MM.1S (cell line): ENCODE measurements at regions not wholly inside any gene's neighbourhood (a gene's known extent, or its start where the extent isn't known, plus 50 kb on each side); places are given as distances from the start of the nearest gene placed in this dataset.

ENCODE experiments used
- DNase-seq: peaks from one replicate; pipeline ENCODE4 v3.0.0-alpha.2; 2015
- H2AFZ ChIP-seq: fragments of 300-600 bp; sonication (generic); 2 replicates; pipeline ENCODE4 v1.6.0; 2016; ENCODE audit warnings: antibody characterized with exemption, low read length
- H3F3A ChIP-seq: fragments of 300-600 bp; sonication (generic); 2 replicates; pipeline ENCODE4 v1.6.1; 2016; ENCODE audit warnings: mild to moderate bottlenecking, antibody characterized with exemption, low read length, moderate library complexity, mixed read lengths; ENCODE audit not compliant: insufficient read depth
- H3K27ac ChIP-seq: fragments of 300-600 bp; sonication (generic); 2 replicates; pipeline ENCODE4 v1.5.1; 2016; ENCODE audit warnings: mild to moderate bottlenecking, low read length
- H3K27me3 ChIP-seq: fragments of 300-600 bp; sonication (generic); replicated peaks from 2 replicates; pipeline ENCODE4 v1.6.0; 2016; ENCODE audit warnings: low read length; ENCODE audit not compliant: insufficient read depth
- H3K36me3 ChIP-seq: fragments of 300-600 bp; sonication (generic); replicated peaks from 2 replicates; pipeline ENCODE4 v1.6.1; 2016; ENCODE audit warnings: mild to moderate bottlenecking, low read length, mixed read lengths; ENCODE audit not compliant: insufficient read depth
- H3K4me1 ChIP-seq: fragments of 300-600 bp; sonication (generic); 2 replicates; pipeline ENCODE4 v1.6.1; 2016; ENCODE audit warnings: low read length, mixed read lengths
- H3K4me2 ChIP-seq: fragments of 300-600 bp; sonication (generic); 2 replicates; pipeline ENCODE4 v1.6.0; 2016; ENCODE audit warnings: low read depth, low read length
- H3K4me3 ChIP-seq: fragments of 300-600 bp; sonication (generic); 2 replicates; pipeline ENCODE4 v1.5.1; 2016; ENCODE audit warnings: low read length, mixed read lengths
- H3K79me2 ChIP-seq: fragments of 300-600 bp; sonication (generic); 2 replicates; pipeline ENCODE4 v1.6.1; 2016; ENCODE audit warnings: mixed run types, low read length, mixed read lengths
- H3K9ac ChIP-seq: fragments of 300-600 bp; sonication (generic); 2 replicates; pipeline ENCODE4 v1.6.1; 2016; ENCODE audit warnings: low read length, mixed read lengths
- H3K9me2 ChIP-seq: fragments of 300-600 bp; sonication (generic); replicated peaks from 2 replicates; pipeline ENCODE4 v1.6.1; 2016; ENCODE audit warnings: mild to moderate bottlenecking, low read length, mixed read lengths; ENCODE audit not compliant: insufficient read depth
- H3K9me3 ChIP-seq: fragments of 300-600 bp; sonication (generic); replicated peaks from 2 replicates; pipeline ENCODE4 v1.6.1; 2016; ENCODE audit warnings: mild to moderate bottlenecking, low read length, mixed read lengths; ENCODE audit not compliant: insufficient read depth
- H4K20me1 ChIP-seq: fragments of 300-600 bp; sonication (generic); 2 replicates; pipeline ENCODE4 v1.6.1; 2016; ENCODE audit warnings: mild to moderate bottlenecking, low read length, moderate library complexity, mixed read lengths; ENCODE audit not compliant: insufficient read depth
- EZH2 ChIP-seq: fragments of 300-600 bp; sonication (generic); optimal IDR thresholded peaks from 2 replicates; pipeline ENCODE3; 2017; ENCODE audit warnings: low read depth, mild to moderate bottlenecking, antibody characterized with exemption, low read length, mixed read lengths
- EZH2phosphoT487 ChIP-seq: fragments of 300-600 bp; sonication (generic); IDR thresholded peaks from 2 replicates; pipeline ENCODE4 v1.6.1; 2018; ENCODE audit warnings: antibody characterized with exemption, low read length
- TF ChIP-seq, protein P1 (sequence below): fragments of 300-600 bp; sonication (generic); IDR thresholded peaks from 2 replicates; pipeline ENCODE4 v1.5.1; 2016; ENCODE audit warnings: antibody characterized with exemption, low read length, mixed read lengths

GRCh38 chr4:20302336-20302735 is 50.6 kb downstream of the SLIT2 start:
- Histone ChIP-seq H3K27ac (no peak overlapping the region), H3K4me1 (no peaks in the 10 kb centered on the region), H3K4me3 (no peak overlapping the region), H3K9me3 (no peaks in the 10 kb centered on the region), H3K9ac (no peak overlapping the region), H3K9me2 (no peaks in the 10 kb centered on the region), H3K27me3 (no peaks in the 10 kb centered on the region), H4K20me1 (no peaks in the 10 kb centered on the region), H2AFZ (no peak overlapping the region), H3K36me3 (no peaks in the 10 kb centered on the region), H3F3A (no peaks in the 10 kb centered on the region), H3K79me2 (no peaks in the 10 kb centered on the region), H3K4me2 (no peak overlapping the region)
- DNase-seq = no peak
- no peak for TF ChIP-seq EZH2
- TF ChIP-seq EZH2phosphoT487 = no peak
- TF ChIP-seq, protein P1, sequence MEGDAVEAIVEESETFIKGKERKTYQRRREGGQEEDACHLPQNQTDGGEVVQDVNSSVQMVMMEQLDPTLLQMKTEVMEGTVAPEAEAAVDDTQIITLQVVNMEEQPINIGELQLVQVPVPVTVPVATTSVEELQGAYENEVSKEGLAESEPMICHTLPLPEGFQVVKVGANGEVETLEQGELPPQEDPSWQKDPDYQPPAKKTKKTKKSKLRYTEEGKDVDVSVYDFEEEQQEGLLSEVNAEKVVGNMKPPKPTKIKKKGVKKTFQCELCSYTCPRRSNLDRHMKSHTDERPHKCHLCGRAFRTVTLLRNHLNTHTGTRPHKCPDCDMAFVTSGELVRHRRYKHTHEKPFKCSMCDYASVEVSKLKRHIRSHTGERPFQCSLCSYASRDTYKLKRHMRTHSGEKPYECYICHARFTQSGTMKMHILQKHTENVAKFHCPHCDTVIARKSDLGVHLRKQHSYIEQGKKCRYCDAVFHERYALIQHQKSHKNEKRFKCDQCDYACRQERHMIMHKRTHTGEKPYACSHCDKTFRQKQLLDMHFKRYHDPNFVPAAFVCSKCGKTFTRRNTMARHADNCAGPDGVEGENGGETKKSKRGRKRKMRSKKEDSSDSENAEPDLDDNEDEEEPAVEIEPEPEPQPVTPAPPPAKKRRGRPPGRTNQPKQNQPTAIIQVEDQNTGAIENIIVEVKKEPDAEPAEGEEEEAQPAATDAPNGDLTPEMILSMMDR = no peak

DNA sequence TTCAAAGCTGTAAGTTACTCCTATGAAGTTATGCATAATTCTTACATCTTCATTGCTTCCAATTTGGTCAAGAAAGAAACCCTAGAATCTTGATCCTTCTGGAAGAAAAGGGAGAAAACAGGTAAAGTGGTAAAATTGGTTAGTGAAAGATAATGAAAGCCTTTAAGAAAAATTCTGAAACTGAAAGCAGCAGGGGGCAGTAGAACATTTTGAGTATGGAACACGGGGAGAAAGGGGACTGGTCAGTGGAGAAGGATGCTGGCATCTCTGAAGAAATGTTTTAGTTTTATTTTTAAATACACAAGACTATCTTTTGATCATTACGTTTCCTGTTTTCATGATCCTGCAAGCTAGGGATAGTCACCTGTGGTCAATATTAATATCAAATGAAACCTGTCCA is 54.3 kb downstream of the SLIT2 start:
- no peaks in the 10 kb centered on the region for H3K79me2 ChIP-seq
- no peaks in the 10 kb centered on the region for H3K27me3 ChIP-seq
- peak overlapping the region; percentile 7; the same call in 1 of the 2 replicates for H3K4me2 ChIP-seq
- no peak overlapping the region for H3K4me3 ChIP-seq
- no peaks in the 10 kb centered on the region for H4K20me1 ChIP-seq
- H3K9me2 ChIP-seq = no peaks in the 10 kb centered on the region
- no peaks in the 10 kb centered on the region for H3F3A ChIP-seq
- no peak overlapping the region for H3K27ac ChIP-seq
- H2AFZ ChIP-seq = no peak overlapping the region
- no peaks in the 10 kb centered on the region for H3K9me3 ChIP-seq
- TF ChIP-seq, protein P1 = peak; percentile 47
- TF ChIP-seq EZH2 (no peak), EZH2phosphoT487 (no peak)
- no peaks in the 10 kb centered on the region for H3K4me1 ChIP-seq
- no peaks in the 10 kb centered on the region for H3K36me3 ChIP-seq
- H3K9ac ChIP-seq = no peak overlapping the region
- DNase-seq = peak; percentile 41

DNA sequence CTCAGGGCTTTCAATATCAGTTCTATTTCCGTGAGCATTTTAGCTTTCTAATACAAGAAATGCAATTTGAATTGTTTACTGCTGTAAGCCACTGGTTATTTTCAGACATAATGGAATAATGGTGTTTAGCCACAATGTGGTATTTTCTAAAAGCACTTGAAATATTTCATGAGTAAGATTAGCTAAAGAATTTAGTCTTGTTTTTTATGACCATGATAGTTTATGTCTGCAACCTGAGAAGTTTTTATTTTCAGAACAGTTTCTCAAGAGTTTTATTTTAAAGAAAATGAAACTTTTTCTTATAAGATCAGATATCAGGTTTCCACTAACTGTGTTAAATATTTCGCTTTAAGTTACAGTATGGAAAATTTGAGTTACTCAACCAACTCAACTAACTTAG is 60.2 kb downstream of the SLIT2 start:
- H3K9ac ChIP-seq = no peak overlapping the region
- H3K9me3 ChIP-seq = no peaks in the 10 kb centered on the region
- no peak overlapping the region for H2AFZ ChIP-seq
- no peak overlapping the region for H3K4me3 ChIP-seq
- peaks cover 2% of the 10 kb centered on the region; the same call in 1 of the 2 replicates for H3K4me1 ChIP-seq
- no peaks in the 10 kb centered on the region for H3K79me2 ChIP-seq
- peaks cover 3% of the 10 kb centered on the region; the same call in 1 of the 2 replicates for H3F3A ChIP-seq
- no peaks in the 10 kb centered on the region for H3K36me3 ChIP-seq
- TF ChIP-seq, protein P1 = no peak
- TF ChIP-seq EZH2phosphoT487 (no peak), EZH2 (no peak)
- H3K27ac ChIP-seq = no peak overlapping the region; the same call in 1 of the 2 replicates
- H3K27me3 ChIP-seq = no peaks in the 10 kb centered on the region
- peak; percentile 28 for DNase-seq
- no peak overlapping the region for H3K4me2 ChIP-seq
- no peaks in the 10 kb centered on the region for H4K20me1 ChIP-seq
- no peaks in the 10 kb centered on the region for H3K9me2 ChIP-seq
